Peyer's patch (tissue), 4 donors: ENCODE measurements at regions not wholly inside any gene's neighbourhood (a gene's known extent, or its start where the extent isn't known, plus 50 kb on each side); places are given as distances from the start of the nearest gene placed in this dataset.

Experiments
- POLR2A ChIP-seq, 2 donors: fragments of 450-650 bp; IDR thresholded peaks; one replicate each; pipeline ENCODE4 v1.5.1; 2017; ENCODE audit warnings: antibody characterized with exemption in 2 of 2, mild to moderate bottlenecking in 2 of 2, moderate library complexity in 2 of 2
- TF ChIP-seq, protein P1 (sequence below), 6 experiments: fragments of 450-650 bp in 4 of 6; fragments of 200-600 bp in 2 of 6; sonication (generic) in 1 of 6; IDR thresholded peaks; one replicate each; pipeline ENCODE4 v1.5.1; 2017 to 2019; ENCODE audit warnings: antibody characterized with exemption in 6 of 6, mild to moderate bottlenecking in 3 of 6, moderate library complexity in 1 of 6

- TF ChIP-seq POLR2A (IDR thresholded peaks at IDR 0.05): no peak
- TF ChIP-seq, protein P1, sequence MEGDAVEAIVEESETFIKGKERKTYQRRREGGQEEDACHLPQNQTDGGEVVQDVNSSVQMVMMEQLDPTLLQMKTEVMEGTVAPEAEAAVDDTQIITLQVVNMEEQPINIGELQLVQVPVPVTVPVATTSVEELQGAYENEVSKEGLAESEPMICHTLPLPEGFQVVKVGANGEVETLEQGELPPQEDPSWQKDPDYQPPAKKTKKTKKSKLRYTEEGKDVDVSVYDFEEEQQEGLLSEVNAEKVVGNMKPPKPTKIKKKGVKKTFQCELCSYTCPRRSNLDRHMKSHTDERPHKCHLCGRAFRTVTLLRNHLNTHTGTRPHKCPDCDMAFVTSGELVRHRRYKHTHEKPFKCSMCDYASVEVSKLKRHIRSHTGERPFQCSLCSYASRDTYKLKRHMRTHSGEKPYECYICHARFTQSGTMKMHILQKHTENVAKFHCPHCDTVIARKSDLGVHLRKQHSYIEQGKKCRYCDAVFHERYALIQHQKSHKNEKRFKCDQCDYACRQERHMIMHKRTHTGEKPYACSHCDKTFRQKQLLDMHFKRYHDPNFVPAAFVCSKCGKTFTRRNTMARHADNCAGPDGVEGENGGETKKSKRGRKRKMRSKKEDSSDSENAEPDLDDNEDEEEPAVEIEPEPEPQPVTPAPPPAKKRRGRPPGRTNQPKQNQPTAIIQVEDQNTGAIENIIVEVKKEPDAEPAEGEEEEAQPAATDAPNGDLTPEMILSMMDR (IDR thresholded peaks at IDR 0.05): no peak
Observed at GRCh38 chr22:48919187-48919590, 908.5 kb downstream of the BRD1 start.
